Mammary epithelial cell (primary cell): ENCODE measurements at regions not wholly inside any gene's neighbourhood (a gene's known extent, or its start where the extent isn't known, plus 50 kb on each side); places are given as distances from the start of the nearest gene placed in this dataset.
"Not testable (repeated sequence)": the region's sequence is repeated elsewhere in the genome, so short reads cannot be mapped to it uniquely, and the experiment has no call there.

Experiments used
- EZH2 ChIP-seq: IDR thresholded peaks from 2 replicates; pipeline ENCODE4 v1.6.1; 2012; ENCODE audit warnings: low read length, inconsistent platforms, borderline replicate concordance
- TF ChIP-seq, protein P1 (sequence below), 2 donors: IDR thresholded peaks in 1 of 2; conservative IDR thresholded peaks in 1 of 2; 2 replicates each; pipeline ENCODE4 v1.5.1; 2011 to 2012; ENCODE audit warnings: inconsistent platforms in 2 of 2, low read length in 2 of 2, mild to moderate bottlenecking in 2 of 2, control low read depth in 1 of 2, low read depth in 1 of 2; ENCODE audit not compliant: insufficient read depth in 1 of 2; ENCODE audit errors: extremely low read depth in 1 of 2

DNA sequence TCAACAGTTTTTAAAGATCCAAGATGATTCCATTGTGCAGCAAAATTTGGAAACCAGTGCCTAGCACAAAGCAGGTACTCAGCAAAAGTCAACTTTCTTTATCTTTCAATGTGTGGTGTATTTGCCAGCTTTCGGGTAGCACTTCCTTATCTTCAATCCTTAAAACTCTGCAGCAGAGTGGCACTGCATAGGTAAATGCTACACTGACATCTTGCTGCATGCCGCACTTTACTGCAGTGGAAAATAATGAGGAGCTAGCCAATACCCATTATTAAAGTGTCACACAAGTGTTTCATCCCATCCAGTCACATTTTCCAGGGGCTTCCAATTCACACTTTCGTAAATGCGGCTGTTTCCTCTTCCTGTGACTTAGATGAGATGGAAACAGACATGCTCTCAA is 401.7 kb upstream of the SPATA31A3 start:
- TF ChIP-seq, protein P1, sequence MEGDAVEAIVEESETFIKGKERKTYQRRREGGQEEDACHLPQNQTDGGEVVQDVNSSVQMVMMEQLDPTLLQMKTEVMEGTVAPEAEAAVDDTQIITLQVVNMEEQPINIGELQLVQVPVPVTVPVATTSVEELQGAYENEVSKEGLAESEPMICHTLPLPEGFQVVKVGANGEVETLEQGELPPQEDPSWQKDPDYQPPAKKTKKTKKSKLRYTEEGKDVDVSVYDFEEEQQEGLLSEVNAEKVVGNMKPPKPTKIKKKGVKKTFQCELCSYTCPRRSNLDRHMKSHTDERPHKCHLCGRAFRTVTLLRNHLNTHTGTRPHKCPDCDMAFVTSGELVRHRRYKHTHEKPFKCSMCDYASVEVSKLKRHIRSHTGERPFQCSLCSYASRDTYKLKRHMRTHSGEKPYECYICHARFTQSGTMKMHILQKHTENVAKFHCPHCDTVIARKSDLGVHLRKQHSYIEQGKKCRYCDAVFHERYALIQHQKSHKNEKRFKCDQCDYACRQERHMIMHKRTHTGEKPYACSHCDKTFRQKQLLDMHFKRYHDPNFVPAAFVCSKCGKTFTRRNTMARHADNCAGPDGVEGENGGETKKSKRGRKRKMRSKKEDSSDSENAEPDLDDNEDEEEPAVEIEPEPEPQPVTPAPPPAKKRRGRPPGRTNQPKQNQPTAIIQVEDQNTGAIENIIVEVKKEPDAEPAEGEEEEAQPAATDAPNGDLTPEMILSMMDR (conservative IDR thresholded peaks at IDR 0.05 in 1 of 2, IDR thresholded peaks at IDR 0.05 in 1 of 2; ENCODE audit: extremely low read depth in 1 of 2, insufficient read depth in 1 of 2, low read depth in 1 of 2, low read length in 2 of 2), result not testable (repeated sequence)
- not testable (repeated sequence) for TF ChIP-seq EZH2
